ENCODE measurements at regions not wholly inside any gene's neighbourhood (a gene's known extent, or its start where the extent isn't known, plus 50 kb on each side); places are given as distances from the start of the nearest gene placed in this dataset.

GRCh38 chr4:188619456-188620149 lies 480.4 kb downstream of the TRIML1 start:
- no peak for DNase-seq (ENCODE audit: low read depth in 1 of 2, low spot score in 1 of 2)
- CTCF ChIA-PET: no interaction called here
- H3K4me3 ChIP-seq: no peak overlapping the region
- FAIRE-seq: no peak
- no peak overlapping the region for H3K27ac ChIP-seq
- H3K9me3 ChIP-seq: no peaks in the 10 kb centered on the region
- TF ChIP-seq, protein P1, sequence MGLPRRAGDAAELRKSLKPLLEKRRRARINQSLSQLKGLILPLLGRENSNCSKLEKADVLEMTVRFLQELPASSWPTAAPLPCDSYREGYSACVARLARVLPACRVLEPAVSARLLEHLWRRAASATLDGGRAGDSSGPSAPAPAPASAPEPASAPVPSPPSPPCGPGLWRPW (IDR thresholded peaks at IDR 0.05): no peak
- TF ChIP-seq PBX3 (IDR thresholded peaks at IDR 0.05): no peak
- no peak for TF ChIP-seq RFX5 (IDR thresholded peaks at IDR 0.05)
- TF ChIP-seq, protein P2, sequence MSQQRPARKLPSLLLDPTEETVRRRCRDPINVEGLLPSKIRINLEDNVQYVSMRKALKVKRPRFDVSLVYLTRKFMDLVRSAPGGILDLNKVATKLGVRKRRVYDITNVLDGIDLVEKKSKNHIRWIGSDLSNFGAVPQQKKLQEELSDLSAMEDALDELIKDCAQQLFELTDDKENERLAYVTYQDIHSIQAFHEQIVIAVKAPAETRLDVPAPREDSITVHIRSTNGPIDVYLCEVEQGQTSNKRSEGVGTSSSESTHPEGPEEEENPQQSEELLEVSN (IDR thresholded peaks at IDR 0.05; ENCODE audit: borderline replicate concordance, low read depth): no peak
- TF ChIP-seq RNF2 (IDR thresholded peaks at IDR 0.05; ENCODE audit: borderline replicate concordance, low read depth): no peak
- no peak for TF ChIP-seq MAFK (IDR thresholded peaks at IDR 0.05; ENCODE audit: partially characterized antibody)
- TF ChIP-seq TFCP2L1 (CRISPR knock-in tag; IDR thresholded peaks at IDR 0.05): no peak
- TF ChIP-seq NFE2L2 (conservative IDR thresholded peaks at IDR 0.05; ENCODE audit: low read length): no peak
- no peak for TF ChIP-seq SREBF2 (IDR thresholded peaks at IDR 0.05)
- TF ChIP-seq CBX2 (IDR thresholded peaks at IDR 0.05; ENCODE audit: borderline replicate concordance, low read depth): no peak
- TF ChIP-seq CBX8 (IDR thresholded peaks at IDR 0.05): no peak
- no peak for TF ChIP-seq KDM1A (IDR thresholded peaks at IDR 0.05; ENCODE audit: low read depth)
- no peak for TF ChIP-seq RAD21 (conservative IDR thresholded peaks at IDR 0.05 in 1 of 2, IDR thresholded peaks at IDR 0.05 in 1 of 2)
- TF ChIP-seq NPAS2 (CRISPR knock-in tag; IDR thresholded peaks at IDR 0.05; ENCODE audit: borderline replicate concordance): no peak
- no peak for TF ChIP-seq KDM5A (IDR thresholded peaks at IDR 0.05)
- no peak for TF ChIP-seq CTCF (IDR thresholded peaks at IDR 0.05)
- no peak for TF ChIP-seq CHD4 (IDR thresholded peaks at IDR 0.05; ENCODE audit: borderline replicate concordance)
- no peak for TF ChIP-seq ZSCAN20 (CRISPR knock-in tag; IDR thresholded peaks at IDR 0.05)
- H3K4me2 ChIP-seq: no peak overlapping the region
- no peak for ATAC-seq
- 91% methylated on average over 18 of the region's 18 CpGs for WGBS (ENCODE audit: missing lambda C conversion rate)
- H3K4me1 ChIP-seq: no peaks in the 10 kb centered on the region
- POLR2A ChIA-PET: no interaction called here

- no peaks in the 10 kb centered on the region for H3K9me3 ChIP-seq
- CTCF ChIA-PET: no interaction called here
- DNase-seq (ENCODE audit: low read depth in 1 of 2, low spot score in 1 of 2): no peak
- H3K27ac ChIP-seq: no peak overlapping the region
- no peaks in the 10 kb centered on the region for H3K4me1 ChIP-seq
- TF ChIP-seq CTCF (IDR thresholded peaks at IDR 0.05) (no peak), SMC3 (IDR thresholded peaks at IDR 0.05) (no peak), CHD2 (IDR thresholded peaks at IDR 0.05; ENCODE audit: low read length, partially characterized antibody) (no peak), FOXS1 (CRISPR knock-in tag; IDR thresholded peaks at IDR 0.05) (no peak), BHLHE40 (IDR thresholded peaks at IDR 0.05; ENCODE audit: low read depth, low read length) (no peak), CEBPB (IDR thresholded peaks at IDR 0.05) (no peak), EHF (CRISPR knock-in tag; IDR thresholded peaks at IDR 0.05) (no peak), CBX2 (IDR thresholded peaks at IDR 0.05; ENCODE audit: borderline replicate concordance, low read depth) (no peak), FOSB (CRISPR knock-in tag; IDR thresholded peaks at IDR 0.05) (no peak), TP53 (CRISPR knock-in tag; IDR thresholded peaks at IDR 0.05) (no peak), HOXB5 (CRISPR knock-in tag; IDR thresholded peaks at IDR 0.05) (no peak), RCOR1 (IDR thresholded peaks at IDR 0.05; ENCODE audit: low read depth, low read length) (no peak), ZFP36 (IDR thresholded peaks at IDR 0.05; ENCODE audit: borderline replicate concordance, partially characterized antibody) (no peak)
- TF ChIP-seq, protein P3, sequence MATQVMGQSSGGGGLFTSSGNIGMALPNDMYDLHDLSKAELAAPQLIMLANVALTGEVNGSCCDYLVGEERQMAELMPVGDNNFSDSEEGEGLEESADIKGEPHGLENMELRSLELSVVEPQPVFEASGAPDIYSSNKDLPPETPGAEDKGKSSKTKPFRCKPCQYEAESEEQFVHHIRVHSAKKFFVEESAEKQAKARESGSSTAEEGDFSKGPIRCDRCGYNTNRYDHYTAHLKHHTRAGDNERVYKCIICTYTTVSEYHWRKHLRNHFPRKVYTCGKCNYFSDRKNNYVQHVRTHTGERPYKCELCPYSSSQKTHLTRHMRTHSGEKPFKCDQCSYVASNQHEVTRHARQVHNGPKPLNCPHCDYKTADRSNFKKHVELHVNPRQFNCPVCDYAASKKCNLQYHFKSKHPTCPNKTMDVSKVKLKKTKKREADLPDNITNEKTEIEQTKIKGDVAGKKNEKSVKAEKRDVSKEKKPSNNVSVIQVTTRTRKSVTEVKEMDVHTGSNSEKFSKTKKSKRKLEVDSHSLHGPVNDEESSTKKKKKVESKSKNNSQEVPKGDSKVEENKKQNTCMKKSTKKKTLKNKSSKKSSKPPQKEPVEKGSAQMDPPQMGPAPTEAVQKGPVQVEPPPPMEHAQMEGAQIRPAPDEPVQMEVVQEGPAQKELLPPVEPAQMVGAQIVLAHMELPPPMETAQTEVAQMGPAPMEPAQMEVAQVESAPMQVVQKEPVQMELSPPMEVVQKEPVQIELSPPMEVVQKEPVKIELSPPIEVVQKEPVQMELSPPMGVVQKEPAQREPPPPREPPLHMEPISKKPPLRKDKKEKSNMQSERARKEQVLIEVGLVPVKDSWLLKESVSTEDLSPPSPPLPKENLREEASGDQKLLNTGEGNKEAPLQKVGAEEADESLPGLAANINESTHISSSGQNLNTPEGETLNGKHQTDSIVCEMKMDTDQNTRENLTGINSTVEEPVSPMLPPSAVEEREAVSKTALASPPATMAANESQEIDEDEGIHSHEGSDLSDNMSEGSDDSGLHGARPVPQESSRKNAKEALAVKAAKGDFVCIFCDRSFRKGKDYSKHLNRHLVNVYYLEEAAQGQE (IDR thresholded peaks at IDR 0.05): no peak
- POLR2A ChIA-PET: no interaction called here
- ATAC-seq: no peak
- 84% methylated on average over 2 of the region's 2 CpGs for WGBS (ENCODE audit: missing lambda C conversion rate)
- H3K4me3 ChIP-seq: no peak overlapping the region
- no peak overlapping the region for H3K4me2 ChIP-seq
- FAIRE-seq: no peak
These were observed 481.4 kb downstream of the TRIML1 start for GRCh38 chr4:188620608-188621007.

All from A549 (cell line).